GM03348 (cell line): ENCODE measurements at regions not wholly inside any gene's neighbourhood (a gene's known extent, or its start where the extent isn't known, plus 50 kb on each side); places are given as distances from the start of the nearest gene placed in this dataset.
"Not testable (repeated sequence)": the region's sequence is repeated elsewhere in the genome, so short reads cannot be mapped to it uniquely, and the experiment has no call there.

ENCODE experiments used
- DNase-seq: peaks from one replicate; pipeline ENCODE4 v3.0.0; 2012; ENCODE audit warnings: low spot score

DNA sequence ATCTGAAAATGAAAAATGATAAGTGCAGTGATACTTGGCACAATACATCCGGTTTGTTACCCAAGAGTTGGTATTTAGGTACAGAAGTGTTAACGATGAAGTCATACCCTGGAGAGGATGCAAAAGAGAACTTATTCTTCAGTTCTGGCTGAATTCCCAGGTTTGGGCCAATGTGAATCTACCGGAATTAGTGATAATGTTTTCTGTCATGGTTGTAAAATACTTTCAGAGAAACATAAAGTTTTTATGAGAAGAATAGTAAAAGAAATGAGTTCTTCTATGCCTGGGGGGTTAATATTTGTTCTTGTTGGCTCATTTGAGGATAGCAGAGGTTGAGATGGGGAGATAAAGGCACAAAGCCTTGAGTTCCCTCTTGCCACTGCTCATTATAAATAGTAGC lies 509.9 kb upstream of the POU3F2 start:
- no peak for DNase-seq

DNA sequence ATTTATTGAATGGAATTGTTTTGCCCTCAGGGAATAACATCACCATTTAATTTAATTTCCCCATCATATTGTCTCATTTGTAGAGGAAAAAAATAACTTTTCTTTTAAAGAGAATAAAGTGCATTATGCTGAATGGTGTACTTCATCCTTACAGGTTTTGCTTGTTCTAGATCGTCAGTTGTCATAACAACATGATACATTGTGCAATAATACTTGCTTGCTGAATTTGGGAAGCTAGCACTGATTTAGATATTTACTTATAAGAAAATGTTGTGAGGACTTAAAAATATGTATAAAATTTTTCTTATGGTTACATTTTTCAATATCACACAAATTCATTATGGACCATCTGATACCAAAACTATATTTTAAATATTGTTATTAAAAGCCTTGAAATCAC lies 509.0 kb upstream of the POU3F2 start:
- DNase-seq = no peak

DNA sequence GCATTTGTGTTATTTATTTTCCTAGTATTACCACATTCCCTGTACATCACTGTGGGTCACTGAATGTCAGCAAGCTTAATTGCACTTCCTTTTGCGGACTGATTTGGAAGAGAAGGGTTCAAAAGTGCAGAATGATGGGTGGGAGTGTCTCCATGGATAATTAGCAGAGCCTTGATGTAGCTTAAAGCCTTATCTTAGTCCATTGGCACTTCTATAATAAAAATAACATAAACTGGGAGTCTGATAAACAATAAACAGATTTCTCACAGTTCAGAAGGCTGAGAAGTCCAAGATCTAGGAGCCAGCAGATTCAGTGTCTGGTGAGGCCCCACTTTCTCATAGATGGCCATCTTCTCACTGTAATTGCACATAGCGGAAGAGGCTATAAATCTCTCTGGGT lies 501.1 kb upstream of the POU3F2 start:
- no peak for DNase-seq

DNA sequence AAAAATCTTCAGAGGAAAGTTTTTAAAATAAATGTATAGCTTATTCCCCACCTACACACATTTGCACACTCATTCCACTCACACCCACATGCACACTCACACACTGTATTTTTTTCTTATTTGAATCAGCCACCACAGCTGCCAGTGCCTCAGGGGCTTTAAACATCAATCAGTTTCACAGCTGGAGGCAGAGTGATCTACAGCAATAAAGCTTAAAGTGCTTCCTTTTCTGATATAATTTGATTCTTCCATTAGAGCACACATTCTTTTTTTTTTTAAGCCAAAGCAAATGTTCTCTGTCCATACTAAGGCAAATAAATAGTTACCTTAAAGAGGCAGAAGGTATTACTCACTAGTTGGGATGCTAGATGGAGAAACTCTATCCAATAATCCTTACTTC lies 498.8 kb upstream of the POU3F2 start:
- DNase-seq = no peak

DNA sequence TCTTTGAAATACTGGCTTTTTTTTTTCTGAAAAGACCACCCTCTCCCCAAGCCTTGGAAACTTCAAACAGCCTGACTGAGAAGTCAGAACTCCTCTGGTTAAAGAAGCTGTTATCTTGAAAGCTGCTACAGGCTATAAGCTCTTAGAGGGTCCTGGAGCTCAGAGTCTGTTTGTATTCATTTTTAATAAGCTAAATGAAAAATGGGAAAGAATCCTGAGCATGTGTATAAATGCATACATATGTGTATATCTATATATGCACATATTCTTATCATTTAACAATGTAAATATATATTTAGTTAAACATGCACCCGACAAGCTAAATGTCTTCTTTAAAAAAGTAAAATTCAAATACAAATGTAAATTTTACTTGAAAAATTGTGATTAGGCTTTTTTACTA lies 494.9 kb upstream of the POU3F2 start:
- no peak for DNase-seq

DNA sequence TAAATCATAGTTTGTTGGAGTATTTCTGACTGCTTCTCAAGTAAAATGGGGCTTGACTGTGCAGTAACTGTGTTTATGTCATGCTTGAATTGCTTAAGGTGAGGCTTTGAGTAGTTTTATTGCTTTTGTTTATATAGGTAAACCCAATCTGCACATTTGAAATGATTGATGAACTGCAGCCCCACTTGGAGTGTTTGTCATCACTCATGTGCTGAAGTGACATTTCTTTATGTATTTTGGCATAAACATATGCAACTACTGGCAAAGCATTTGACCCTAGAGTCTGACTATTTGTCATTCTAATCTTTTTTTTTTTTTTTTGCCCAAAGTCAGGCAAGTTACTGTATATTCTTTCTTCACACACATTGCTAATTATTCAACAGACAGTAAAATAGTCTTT lies 491.4 kb upstream of the POU3F2 start:
- no peak for DNase-seq

DNA sequence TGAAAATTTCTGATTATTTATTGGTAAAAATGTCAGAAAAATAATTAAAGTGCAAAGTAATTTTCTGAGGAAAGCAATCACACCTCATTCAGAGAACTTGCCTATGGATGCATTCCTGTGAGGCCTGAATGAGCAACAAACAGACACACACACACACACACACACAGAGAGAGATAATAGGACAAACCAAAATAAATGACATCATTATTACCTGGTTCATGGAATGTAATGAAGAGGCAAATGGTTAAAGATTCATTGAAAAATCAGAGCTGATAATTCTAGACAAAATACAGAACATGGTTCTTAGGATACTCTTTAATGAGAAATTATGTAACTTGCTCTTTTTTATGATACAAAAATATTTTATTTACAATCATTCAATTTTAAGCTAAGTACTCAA lies 490.6 kb upstream of the POU3F2 start:
- DNase-seq = no peak

DNA sequence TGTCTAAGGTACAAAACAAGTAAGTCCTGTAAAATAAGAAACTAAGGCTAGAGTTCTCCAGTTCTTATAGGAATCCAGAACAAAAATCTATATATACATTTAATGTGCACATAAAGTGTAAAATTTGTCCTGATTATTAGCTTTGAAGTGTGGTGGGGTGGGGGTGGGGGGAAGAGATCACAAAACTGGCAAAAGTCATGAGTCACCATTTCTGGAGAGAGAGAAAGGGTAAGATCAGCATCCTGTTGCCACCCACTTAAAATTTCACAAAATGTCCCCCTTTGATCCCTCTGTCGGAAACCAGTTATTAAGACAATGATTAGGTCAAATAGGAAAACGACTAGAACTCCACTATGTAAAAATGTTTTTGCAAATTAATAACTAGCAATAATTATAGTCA lies 482.0 kb upstream of the POU3F2 start:
- no peak for DNase-seq

DNA sequence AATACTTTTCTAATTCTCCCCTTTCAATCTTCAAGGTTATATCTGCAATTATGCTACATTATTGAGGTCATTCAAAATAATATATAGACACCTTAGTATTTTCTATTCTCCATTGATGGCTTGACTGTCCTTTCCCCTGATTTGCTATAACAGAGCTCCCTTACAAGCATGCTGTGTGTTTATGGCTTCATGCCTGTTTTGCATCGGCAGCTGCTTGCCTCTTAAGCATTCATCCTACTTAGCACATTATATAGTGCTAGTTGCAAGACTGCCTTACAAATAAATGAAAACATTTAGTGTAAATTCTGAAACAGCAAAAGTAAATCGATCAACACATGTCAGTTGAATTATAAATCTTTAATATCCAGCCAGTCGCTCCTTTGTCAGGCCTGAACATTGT lies 476.2 kb upstream of the POU3F2 start:
- no peak for DNase-seq

DNA sequence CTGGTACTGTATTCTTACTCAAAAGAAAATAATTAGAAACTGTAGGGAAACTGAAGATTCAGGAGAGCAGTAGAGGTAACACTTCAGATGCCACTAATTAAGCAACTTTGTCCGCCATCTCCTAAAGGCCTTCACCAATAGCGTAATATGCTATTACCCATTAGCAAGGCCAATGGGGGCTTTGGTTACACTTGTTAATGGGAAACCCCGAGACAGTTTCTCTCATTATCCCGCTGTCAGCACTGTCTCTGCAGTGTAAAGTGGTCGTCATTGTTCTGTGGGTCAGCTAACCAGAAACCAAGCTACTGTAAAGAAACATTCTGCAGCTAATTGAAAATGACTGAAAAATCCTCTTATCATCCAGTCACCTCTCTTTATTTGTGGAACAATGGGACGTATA lies 468.0 kb upstream of the POU3F2 start:
- DNase-seq = no peak

DNA sequence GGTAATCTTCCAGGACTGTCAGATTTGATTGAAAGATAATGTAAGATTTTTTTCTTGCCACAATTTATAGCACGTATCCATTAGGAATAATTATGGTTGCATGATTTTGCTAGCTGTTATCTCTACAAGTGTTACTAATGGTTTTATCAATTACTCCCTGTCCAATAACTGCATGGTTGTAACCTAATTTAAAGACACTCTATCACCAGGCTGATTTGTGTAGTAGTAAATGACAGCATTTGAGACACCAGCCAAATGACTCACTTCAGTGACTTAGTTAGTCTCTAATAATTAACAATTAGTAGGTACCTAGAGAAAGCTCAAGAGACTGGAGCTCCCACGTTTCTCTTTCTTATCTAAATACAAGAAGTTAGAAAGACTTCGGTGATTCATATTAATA lies 453.8 kb upstream of the POU3F2 start:
- DNase-seq = no peak

DNA sequence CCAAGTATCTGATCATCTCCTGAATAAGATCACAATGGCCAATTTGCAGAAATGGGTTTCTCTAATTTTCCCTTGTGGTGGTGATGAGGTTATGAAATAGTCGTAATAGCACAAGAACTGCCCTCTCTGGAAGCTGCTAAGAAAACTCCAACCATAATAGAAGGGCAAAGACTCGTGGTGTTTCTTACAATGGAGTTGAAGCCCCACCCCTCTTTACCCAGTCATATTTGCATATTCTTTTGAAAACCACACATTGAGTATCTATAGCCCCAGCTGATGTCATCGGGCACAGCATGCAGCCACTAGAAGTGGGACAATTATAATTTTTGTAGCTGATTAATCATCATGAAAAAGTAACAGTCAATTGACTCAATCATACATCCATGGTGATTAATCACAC lies 452.1 kb upstream of the POU3F2 start:
- no peak for DNase-seq

DNA sequence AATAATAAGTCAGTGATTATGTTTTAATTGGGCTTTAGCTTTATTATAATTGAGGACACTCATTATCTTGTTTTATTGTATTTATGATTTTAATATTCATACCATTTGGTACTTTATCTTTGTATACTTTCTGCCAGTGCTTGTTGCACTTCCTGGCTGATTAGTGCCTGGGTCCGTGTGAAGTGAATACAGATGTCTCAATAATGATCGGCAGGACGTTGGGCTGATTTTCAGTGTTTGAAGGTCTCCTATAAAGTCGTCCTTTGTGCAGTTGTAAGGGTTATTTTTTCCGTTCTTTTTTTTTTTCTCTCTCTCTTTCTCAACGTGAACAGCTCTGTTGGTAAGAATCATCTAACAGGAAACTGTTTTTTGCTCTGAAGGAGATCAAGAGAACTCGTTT lies 450.0 kb upstream of the POU3F2 start:
- DNase-seq = no peak

DNA sequence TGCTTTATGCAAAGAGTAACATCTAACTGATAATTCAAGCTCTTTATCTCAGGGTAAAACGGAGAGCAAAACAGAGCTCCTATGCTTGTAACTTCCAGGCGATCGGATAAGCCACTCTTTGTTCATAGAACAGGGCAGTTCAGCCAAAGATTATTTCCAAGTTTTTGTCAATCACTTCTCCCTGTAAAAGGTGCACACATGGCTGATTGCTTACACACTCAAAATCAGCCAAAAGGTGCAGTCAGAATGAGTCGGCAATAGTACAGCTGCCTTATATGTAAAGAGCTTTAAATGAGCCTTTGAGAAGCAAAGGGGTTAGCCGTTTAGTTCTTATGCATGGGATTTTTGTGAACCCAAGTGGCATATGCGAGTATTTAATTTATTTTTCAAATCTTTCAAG lies 449.6 kb upstream of the POU3F2 start:
- DNase-seq = no peak

DNA sequence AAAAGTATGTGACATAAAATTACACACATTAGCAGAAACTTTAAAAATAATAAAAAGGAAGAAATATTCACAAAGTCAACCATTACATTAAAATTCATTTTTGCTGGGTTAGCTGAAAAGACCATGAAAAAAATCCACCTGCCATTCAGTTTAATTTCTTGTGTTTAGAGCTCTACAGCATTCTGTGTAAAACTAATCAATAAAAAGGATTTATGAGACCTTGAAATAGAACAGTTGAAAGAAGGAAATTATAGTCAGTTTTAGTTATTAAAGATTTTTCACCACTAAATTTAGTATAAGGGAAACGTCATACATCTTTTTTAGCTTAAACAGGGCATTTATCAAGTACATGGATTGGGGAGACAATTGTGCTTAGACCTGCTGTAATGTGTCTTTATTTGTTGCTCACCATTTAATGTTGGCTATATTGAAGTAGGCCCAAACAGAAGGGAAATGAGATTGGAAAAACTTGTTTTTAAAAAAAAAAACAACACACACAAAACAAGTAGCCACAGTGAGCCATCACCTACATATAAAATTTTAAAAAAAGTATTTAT lies 438.7 kb upstream of the POU3F2 start:
- DNase-seq = no peak

DNA sequence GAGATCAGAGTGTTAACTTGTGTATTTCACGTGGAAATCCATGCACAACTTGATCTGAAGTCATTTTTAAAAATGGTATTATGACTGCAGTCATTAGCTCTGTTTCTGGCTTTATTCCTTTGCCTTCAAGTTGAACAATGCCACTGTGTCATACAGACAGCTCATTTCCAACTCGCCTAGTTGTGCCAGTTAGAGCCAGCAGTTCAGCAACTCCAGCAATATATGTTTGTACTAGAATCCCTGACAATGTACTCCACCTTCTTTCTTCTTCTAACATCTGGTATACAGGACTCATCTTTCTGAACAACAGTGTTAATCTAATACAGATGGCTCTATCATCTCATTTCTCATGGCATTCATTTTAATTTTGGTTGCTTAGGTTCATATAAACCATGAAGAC lies 418.3 kb upstream of the POU3F2 start:
- DNase-seq = no peak

DNA sequence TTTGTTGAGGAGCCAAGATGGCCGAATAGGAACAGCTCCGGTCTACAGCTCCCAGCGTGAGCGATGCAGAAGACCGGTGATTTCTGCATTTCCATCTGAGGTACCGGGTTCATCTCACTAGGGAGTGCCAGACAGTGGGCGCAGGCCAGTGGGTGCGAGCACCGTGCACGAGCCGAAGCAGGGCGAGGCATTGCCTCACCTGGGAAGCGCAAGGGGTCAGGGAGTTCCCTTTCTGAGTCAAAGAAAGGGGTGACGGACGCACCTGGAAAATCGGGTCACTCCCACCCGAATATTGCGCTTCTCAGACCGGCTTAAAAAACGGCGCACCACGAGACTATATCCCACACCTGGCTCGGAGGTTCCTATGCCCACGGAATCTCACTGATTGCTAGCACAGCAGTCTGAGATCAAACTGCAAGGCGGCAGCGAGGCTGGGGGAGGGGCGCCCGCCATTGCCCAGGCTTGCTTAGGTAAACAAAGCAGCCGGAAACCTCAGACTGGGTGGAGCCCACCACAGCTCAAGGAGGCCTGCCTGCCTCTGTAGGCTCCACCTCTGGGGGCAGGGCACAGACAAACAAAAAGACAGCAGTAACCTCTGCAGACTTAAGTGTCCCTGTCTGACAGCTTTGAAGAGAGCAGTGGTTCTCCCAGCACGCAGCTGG lies 417.7 kb upstream of the POU3F2 start:
- not testable (repeated sequence) for DNase-seq

DNA sequence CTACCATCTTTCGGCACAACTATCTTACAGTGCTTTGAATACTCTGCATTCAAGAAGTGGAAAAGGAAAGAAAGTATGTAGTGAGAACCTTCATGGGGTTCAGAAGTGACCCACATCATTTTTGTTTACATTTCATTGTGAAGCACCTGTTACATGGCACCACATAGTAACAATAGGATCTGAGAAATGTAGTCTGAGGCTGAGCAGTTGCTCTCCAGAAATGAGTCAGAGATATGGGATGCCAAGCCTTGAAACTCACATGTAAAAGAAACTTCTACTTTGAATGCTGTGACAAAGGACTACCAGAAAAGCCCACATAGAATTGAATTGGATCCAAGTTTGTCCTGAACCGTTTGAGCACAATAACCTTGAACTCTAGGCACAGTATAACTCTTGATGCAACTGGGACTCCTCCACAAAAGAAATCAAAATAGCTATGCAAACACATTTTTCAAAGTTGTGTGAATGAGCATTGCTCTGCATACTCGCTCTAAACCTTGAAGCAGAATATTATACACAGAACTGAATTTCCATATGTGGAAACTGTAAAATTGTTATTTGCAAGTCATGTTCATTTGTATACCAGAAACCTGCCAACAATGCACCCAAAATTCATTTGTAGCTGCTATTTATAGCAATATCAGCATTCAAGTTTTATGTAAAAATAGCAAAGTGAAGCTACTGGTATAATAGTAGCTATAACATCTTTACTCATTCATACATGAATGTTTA lies 400.9 kb upstream of the POU3F2 start:
- DNase-seq = no peak

DNA sequence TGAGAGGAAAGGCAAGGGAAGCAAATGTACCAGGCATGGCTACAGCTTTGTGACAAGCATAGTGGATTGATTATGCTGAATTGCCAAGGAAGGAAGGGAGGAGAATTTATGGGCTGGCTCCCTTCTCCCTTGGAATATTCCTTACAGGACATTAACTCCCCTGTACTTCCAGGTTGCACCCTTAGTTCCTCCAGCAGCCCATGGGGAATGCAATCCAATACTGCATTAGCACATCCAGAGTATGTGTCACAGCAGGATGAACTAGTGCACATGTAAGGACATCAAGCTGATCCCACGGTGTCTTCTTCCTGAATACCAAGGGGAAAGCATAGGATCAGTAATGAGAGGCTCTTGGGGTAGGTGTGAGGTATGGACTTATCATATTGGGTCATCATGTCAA lies 390.7 kb upstream of the POU3F2 start:
- DNase-seq = no peak

DNA sequence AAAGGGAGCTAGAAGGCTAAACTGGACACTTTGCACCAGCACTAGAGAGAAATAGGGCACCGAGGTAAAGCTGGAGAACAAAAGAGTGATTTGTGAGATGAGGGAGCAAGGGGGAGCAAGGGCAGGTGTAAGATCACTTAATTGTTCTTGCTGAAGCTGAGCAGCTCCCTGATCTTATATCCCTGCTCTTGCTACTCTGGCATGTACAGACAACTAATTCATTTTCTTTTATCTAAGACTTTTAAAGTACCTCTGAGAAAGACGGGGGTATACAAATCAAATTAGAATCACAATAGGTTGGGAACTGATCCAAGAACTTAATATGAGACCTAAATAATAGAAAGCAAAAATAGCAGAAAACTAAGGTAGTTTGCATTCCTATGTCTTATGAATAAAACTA lies 381.7 kb upstream of the POU3F2 start:
- no peak for DNase-seq

DNA sequence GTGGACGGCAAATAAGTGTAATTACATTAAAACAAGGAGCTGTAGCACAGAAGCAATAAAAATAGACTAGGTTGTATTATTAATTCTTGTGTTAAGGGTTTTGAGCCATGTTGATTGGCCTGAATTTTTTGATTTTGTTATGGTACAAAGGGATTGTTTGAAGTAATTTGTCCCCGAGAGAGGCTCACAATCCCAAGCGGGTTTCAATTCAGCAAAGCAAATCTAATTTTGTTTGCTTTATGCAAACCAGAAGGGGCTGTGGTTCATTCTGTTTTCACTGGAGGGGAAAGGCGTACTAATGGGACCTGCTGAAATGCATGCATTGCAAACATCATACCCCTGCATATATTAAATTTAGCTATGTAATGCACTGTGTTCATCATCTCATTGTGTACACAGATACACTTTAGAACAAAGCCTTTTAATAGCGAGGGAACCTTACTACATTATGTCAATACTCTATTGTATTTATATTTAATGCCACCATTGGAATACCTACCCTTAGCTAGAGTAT lies 379.5 kb upstream of the POU3F2 start:
- no peak for DNase-seq

DNA sequence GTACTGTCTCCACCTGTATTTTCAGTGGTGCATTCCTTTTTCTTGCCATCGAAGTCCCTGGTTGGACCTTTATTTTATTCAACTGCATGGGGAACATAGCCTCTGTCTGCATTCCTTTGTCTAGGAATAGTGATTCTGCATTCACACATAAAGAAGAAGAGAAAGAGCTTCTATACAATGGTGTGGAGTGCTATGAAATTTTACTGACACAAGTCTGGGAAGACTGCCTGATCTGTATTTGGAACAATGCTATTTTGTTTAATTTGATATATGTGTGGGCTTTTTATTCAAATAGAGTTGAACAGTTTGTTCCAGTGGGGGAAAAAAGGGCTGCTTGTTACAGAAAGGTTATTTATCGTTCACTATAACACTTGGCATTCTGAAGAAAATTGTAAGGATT lies 375.7 kb upstream of the POU3F2 start:
- no peak for DNase-seq
